ENCODE measurements at regions not wholly inside any gene's neighbourhood (a gene's known extent, or its start where the extent isn't known, plus 50 kb on each side); places are given as distances from the start of the nearest gene placed in this dataset.

GRCh38 chr3:14273901-14274611 lies 95.4 kb downstream of the LSM3 start:
- DNase-seq: no peak

DNA sequence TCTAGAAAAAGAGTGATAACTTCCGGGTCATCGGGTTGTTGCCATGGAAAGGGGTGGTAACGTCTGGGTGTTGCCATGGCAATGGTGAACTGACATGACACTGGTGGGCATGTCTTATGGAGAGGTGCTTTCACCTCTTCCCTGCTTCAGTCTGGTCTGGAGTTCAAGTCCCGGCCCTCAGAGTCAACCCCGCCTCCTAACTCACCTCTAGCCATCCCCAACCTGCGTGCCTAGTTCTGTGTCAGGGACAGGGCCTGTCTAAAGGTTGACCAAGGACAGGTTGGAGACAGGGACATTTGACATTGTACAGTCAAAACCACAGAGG lies 96.0 kb downstream of the LSM3 start:
- no peak for DNase-seq

GRCh38 chr3:14274999-14275961 lies 96.7 kb downstream of the LSM3 start:
- no peak for DNase-seq

DNA sequence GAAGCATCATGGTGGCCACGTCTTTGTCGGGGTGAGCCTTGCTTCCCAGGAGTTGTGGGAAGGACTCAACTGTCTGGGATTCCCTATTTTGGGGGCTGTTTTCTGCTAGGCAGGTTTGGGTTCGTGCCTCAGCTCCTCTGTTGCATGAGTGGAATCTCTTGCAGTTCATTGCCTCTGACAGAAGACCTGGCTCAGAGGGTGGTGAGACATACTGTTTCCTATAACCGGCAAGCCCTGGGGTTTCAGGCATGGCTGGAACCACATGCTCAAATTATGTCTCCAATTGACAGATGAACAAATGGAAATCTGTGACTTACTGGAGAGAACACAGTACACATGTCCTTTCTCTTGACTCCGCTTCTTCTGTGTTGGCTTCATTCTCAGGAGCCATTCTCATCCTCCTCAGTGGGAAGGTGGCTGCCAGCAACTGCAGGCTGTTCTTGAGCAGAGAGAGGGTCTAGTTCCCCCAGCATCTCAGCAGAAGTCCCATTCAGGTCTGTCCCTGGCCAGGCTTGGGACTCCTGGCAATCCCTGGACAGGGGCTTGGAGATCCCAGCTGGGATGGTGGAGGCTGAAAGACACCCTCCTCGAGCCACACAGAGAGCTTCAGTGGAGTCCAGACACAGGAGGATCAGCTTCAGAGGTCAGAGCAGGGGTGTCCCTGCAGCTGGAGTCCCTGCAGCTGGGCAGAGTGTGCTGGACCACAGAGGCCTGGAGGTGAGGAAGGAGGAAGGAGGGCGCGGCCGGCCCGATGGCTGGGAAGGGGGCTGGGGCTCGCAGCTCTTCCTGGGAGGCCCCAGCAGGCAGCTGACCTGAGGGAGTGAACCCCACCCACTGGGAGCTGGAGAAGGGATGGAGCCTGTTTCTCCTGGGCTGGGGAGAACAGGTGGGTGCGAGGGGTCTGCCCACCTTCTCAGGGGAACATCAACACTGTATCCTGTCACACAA lies 97.6 kb downstream of the LSM3 start:
- DNase-seq: no peak

GRCh38 chr3:14277557-14277956 lies 98.9 kb downstream of the LSM3 start:
- DNase-seq: no peak

DNA sequence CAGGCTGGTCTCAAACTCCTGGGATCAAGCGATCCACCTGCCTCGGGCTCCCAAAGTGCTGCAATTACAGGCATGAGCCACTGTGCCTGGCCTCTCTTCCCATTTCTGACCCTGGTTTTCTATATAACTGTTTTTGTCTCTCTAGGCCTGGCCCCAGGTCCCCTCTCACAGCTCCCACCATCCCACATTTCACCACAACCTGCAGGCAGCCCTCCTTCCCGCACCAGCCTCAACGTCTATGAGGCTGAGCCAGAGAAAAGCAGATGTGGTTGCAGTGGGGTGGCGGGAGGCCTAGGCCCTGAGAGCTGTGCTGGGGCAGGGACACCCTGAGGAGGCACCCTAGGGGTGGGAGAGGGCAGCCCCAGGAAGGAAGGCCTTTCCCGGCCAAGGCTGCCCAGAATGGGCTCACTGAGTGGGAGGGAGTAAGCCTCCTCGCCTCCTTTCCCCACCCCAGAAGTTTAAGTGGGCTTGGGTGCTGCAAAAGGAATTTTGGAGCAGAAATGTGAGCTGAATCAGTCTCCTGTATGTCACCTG lies 99.7 kb downstream of the LSM3 start:
- no peak for DNase-seq

DNA sequence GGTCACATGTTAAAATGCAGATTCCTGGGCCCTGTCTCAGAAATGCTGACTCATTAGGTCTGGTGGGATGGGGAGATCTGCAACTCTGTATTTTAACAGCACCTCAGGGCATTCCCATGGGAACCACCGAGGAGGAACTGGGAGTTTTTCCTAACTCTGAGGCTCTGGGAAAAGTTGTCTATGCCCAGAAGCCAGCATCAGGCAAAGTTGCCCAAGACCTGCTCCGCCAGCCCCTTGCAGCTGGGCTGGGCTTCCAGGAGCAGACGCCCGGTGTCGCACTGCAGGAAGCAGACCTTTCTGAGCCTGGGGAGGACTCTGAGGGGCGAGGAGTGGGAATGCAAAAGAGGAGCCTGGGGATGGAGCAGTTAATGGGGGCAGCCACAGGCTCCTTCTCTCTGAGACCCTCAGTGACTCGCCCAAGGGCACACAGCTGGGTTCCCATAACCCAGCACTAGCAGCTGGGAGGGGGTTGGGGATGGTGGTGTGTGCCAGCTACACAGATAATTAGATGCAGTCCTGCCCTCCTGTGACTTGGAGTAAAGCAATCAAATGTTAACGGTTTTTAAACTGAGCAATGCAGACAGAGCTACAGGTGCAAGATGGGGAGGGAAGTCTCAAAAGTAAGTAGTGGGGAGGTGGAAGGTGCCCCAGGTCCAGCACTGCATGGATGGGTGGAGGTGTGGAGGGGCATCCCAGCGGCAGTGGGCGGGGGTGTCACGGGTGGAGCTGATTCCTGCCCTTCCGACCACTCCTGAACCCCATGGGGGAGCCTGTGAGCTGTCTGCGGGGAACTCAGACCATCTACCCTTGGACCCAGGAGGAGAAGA lies 100.4 kb downstream of the LSM3 start:
- no peak for DNase-seq

GRCh38 chr3:14279626-14280061 lies 101.0 kb downstream of the LSM3 start:
- DNase-seq: no peak

- DNase-seq: no peak
Measured at GRCh38 chr3:14280326-14280725, 101.7 kb downstream of the LSM3 start.

DNA sequence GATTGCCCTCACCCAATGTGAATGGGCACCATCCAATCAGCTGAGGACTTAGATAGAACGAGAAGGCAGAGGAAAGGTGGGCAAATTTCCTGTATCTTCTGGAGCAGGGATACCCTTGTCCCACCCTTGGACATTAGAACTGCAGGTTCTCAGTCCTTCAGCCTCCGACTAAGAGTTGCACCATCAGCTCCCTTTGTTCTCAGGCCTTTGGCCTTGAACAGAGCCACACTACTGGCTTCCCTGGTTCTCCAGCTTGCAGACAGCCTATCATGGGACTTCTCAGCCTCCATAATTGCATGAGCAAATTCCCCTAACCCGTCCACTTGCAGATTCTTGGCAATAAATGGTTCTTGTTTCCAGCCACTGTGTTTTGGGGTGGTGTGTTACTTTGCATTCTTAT lies 102.4 kb downstream of the LSM3 start:
- DNase-seq: no peak

- no peak for DNase-seq
Measured at GRCh38 chr3:14282001-14282705, 103.5 kb downstream of the LSM3 start.

- DNase-seq: no peak
Measured at GRCh38 chr3:14282706-14283075, 104.1 kb downstream of the LSM3 start.

- DNase-seq: no peak
Measured at GRCh38 chr3:14283092-14283812, 104.6 kb downstream of the LSM3 start.

GRCh38 chr3:14283813-14284438 lies 105.3 kb downstream of the LSM3 start:
- no peak for DNase-seq

- DNase-seq: no peak
Measured at GRCh38 chr3:14284694-14285547, 106.3 kb downstream of the LSM3 start.

- DNase-seq: no peak
Measured at GRCh38 chr3:14285548-14285925, 106.9 kb downstream of the LSM3 start.

- DNase-seq: no peak
Measured at GRCh38 chr3:14286887-14287500, 108.4 kb downstream of the LSM3 start.

DNA sequence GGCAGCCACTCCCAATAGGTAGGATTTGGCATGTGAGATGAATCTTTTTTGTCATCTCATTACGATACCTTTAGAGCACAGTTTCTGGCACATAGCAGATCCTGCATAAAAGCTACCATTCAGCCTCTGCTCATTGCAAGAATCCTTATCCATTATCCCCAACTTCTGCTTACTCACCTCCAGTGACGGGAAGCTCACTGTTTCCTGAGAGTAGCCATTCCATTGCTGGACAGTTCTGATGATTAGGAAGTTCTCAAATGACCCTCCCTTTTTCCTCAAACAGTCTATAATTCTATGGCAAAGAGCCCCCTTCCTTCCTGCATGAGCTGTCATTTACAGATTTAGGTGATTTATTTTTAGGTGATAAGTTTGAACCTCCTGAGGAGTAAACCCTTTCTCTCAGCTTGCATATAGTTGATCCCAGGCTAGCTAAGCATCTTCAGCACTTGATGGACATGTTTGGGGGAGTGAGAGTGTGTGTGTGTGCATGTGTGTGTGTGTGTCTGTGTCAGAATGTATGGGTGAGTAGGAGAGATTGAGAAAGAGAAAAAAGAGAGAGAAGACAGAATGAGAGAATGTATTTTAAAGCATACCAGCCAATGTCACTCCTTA lies 109.7 kb downstream of the LSM3 start:
- DNase-seq: no peak

Measured in activated gamma-delta T cell (primary cell).